GM23338 (cell line): ENCODE measurements at regions not wholly inside any gene's neighbourhood (a gene's known extent, or its start where the extent isn't known, plus 50 kb on each side); places are given as distances from the start of the nearest gene placed in this dataset.

Source experiments
- ATAC-seq: fragments of 200-7000 bp; cut with Tn5 transposase; 3 replicates; pipeline ENCODE4 v1.9.1; 2020
- DNase-seq: peaks from one replicate; pipeline ENCODE4 v3.0.0-alpha.2; 2015; ENCODE audit warnings: low spot score
- H2AFZ ChIP-seq: fragments of 200-600 bp; sonication (generic); 2 replicates; pipeline ENCODE4 v1.8.0; 2016; ENCODE audit warnings: antibody characterized with exemption, mild to moderate bottlenecking, moderate library complexity
- H3F3A ChIP-seq: fragments of 200-600 bp; sonication (generic); replicated peaks from 2 replicates; pipeline ENCODE4 v1.8.0; 2017; ENCODE audit warnings: antibody characterized with exemption, mixed run types, low read depth
- H3K27ac ChIP-seq: fragments of 200-600 bp; sonication (generic); 2 replicates; pipeline ENCODE4 v1.6.1; 2016; ENCODE audit warnings: low read depth
- H3K27me3 ChIP-seq: fragments of 200-600 bp; sonication (generic); 2 replicates; pipeline ENCODE4 v1.8.0; 2016; ENCODE audit warnings: mild to moderate bottlenecking, mixed run types, moderate library complexity; ENCODE audit not compliant: insufficient read depth
- H3K36me3 ChIP-seq: fragments of 200-600 bp; sonication (generic); 2 replicates; pipeline ENCODE4 v1.8.0; 2016; ENCODE audit warnings: mild to moderate bottlenecking; ENCODE audit not compliant: insufficient read depth
- H3K4me1 ChIP-seq: fragments of 200-600 bp; sonication (generic); 2 replicates; pipeline ENCODE4 v1.8.0; 2016; ENCODE audit warnings: mild to moderate bottlenecking, moderate library complexity; ENCODE audit not compliant: insufficient read depth
- H3K4me2 ChIP-seq: fragments of 200-600 bp; sonication (generic); 2 replicates; pipeline ENCODE4 v1.7.1; 2017; ENCODE audit warnings: mixed run types
- H3K4me3 ChIP-seq: fragments of 200-600 bp; sonication (generic); 2 replicates; pipeline ENCODE4 v1.6.1; 2016; ENCODE audit warnings: mixed run types
- H3K79me2 ChIP-seq: fragments of 200-600 bp; sonication (generic); replicated peaks from 2 replicates; pipeline ENCODE4 v1.8.0; 2017; ENCODE audit warnings: mild to moderate bottlenecking; ENCODE audit not compliant: insufficient read depth
- H3K9me2 ChIP-seq: fragments of 200-600 bp; sonication (generic); 2 replicates; pipeline ENCODE4 v1.8.0; 2017; ENCODE audit not compliant: insufficient read depth
- H4K20me1 ChIP-seq: fragments of 200-600 bp; sonication (generic); replicated peaks from 2 replicates; pipeline ENCODE4 v1.8.0; 2017; ENCODE audit warnings: mild to moderate bottlenecking; ENCODE audit not compliant: insufficient read depth
- H3K27ac Mint-ChIP-seq: 2 replicates; pipeline ENCODE4 v1.8.0; 2020; ENCODE audit warnings: inconsistent platforms, mild to moderate bottlenecking, moderate library complexity, mixed read lengths
- H3K27me3 Mint-ChIP-seq: 3 replicates; pipeline ENCODE4 v1.8.0; 2022; ENCODE audit warnings: low read depth, mild to moderate bottlenecking, moderate library complexity, mixed read lengths, inconsistent platforms; ENCODE audit not compliant: insufficient read depth, poor library complexity
- H3K36me3 Mint-ChIP-seq: 3 replicates; pipeline ENCODE4 v1.8.0; 2021; ENCODE audit warnings: low read depth, mild to moderate bottlenecking, inconsistent platforms, moderate library complexity, mixed read lengths
- H3K4me1 Mint-ChIP-seq: 3 replicates; pipeline ENCODE4 v1.8.0; 2020; ENCODE audit warnings: mild to moderate bottlenecking, inconsistent platforms, mixed read lengths
- H3K4me3 Mint-ChIP-seq: 3 replicates; pipeline ENCODE4 v1.8.0; 2021; ENCODE audit warnings: moderate library complexity, mild to moderate bottlenecking, inconsistent platforms, mixed read lengths
- H3K9me3 Mint-ChIP-seq: 3 replicates; pipeline ENCODE4 v1.8.0; 2020; ENCODE audit warnings: moderate library complexity, mild to moderate bottlenecking, inconsistent platforms, mixed read lengths
- CREB1 ChIP-seq: fragments of 250-450 bp; sonication (Bioruptor Pico); IDR thresholded peaks from 2 replicates; pipeline ENCODE4 v1.5.0; 2020; ENCODE audit warnings: low read depth, mild to moderate bottlenecking, moderate library complexity
- EZH2 ChIP-seq: fragments of 200-600 bp; sonication (generic); IDR thresholded peaks from one replicate; pipeline ENCODE4 v1.8.0; 2017; ENCODE audit warnings: antibody characterized with exemption, mild to moderate bottlenecking, low read depth; ENCODE audit not compliant: unreplicated experiment
- EZH2phosphoT487 ChIP-seq: fragments of 200-600 bp; sonication (generic); IDR thresholded peaks from one replicate; pipeline ENCODE4 v1.8.1; 2018; ENCODE audit warnings: antibody characterized with exemption; ENCODE audit not compliant: unreplicated experiment
- JUNB ChIP-seq: IDR thresholded peaks from one replicate; pipeline ENCODE4 v1.6.1; 2016; ENCODE audit warnings: antibody characterized with exemption; ENCODE audit not compliant: unreplicated experiment
- NANOG ChIP-seq: IDR thresholded peaks from 2 replicates; pipeline ENCODE4 v1.6.1; 2016; ENCODE audit warnings: antibody characterized with exemption, borderline replicate concordance
- POLR2AphosphoS5 ChIP-seq: IDR thresholded peaks from 2 replicates; pipeline ENCODE4 v1.6.1; 2016; ENCODE audit warnings: antibody characterized with exemption, low read depth
- STAT1 ChIP-seq: IDR thresholded peaks from one replicate; pipeline ENCODE4 v1.6.1; 2016; ENCODE audit warnings: antibody characterized with exemption; ENCODE audit not compliant: unreplicated experiment
- ZNF114 ChIP-seq: fragments of 250-450 bp; sonication (Bioruptor Pico); IDR thresholded peaks from 2 replicates; pipeline ENCODE4 v1.5.0; 2020; ENCODE audit warnings: mild to moderate bottlenecking, moderate library complexity
- ZNF331 ChIP-seq: fragments of 250-450 bp; sonication (Bioruptor Pico); IDR thresholded peaks from 2 replicates; pipeline ENCODE4 v1.5.0; 2020; ENCODE audit warnings: low read depth, mild to moderate bottlenecking, moderate library complexity
- TF ChIP-seq, protein P1 (sequence below): IDR thresholded peaks from one replicate; pipeline ENCODE4 v1.6.1; 2018; ENCODE audit warnings: antibody characterized with exemption; ENCODE audit not compliant: unreplicated experiment
- TF ChIP-seq, protein P2 (sequence below), 2 experiments: fragments of 200-600 bp in 1 of 2; sonication (generic) in 1 of 2; conservative IDR thresholded peaks; 2 replicates each; pipeline versions ENCODE4 v1.5.1 to v1.6.1; 2016 to 2017; ENCODE audit warnings: antibody characterized with exemption in 2 of 2, low read depth in 2 of 2, mild to moderate bottlenecking in 2 of 2, moderate library complexity in 1 of 2
- TF ChIP-seq, protein P3 (sequence below): IDR thresholded peaks from 2 replicates; pipeline ENCODE4 v1.6.1; 2016; ENCODE audit warnings: antibody characterized with exemption
- TF ChIP-seq, protein P4 (sequence below): fragments of 250-450 bp; sonication (Bioruptor Pico); IDR thresholded peaks from 2 replicates; pipeline ENCODE4 v1.5.0; 2020; ENCODE audit warnings: mild to moderate bottlenecking, moderate library complexity

DNA sequence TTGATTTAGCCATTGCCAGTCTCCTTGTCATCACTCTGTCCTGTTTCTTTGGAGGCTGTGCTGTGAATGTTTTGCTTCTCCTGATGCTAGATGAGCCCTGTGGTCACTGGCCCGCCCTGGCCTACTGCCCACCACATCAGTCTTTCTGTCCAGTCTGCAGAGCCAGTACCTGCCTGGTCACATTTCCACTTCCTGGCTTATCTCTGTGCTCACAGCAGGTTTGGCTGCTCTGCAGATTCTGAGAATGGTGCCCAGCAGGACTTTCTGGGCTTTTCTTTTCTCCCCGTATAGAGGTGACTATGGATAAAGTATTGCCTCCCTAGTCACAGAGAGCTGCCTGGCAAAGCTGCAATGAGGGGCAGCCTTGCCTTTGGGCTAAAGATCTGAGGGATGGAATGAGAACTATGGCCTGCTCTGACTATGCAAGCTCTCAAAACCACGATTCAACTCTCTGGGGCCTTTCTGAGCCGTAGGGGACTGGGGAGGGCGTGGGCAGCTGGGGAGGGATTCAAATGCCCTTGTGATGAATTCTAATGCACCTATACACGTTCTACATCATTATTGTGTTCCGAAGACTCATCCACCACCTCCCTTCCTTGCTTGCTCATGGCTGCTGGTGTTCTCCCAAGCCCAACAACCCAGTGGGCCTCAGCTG is 410.4 kb upstream of the NPVF start:
- TF ChIP-seq NANOG, result no peak
- no peak for TF ChIP-seq STAT1
- TF ChIP-seq ZNF331 (CRISPR knock-in tag), result no peak
- TF ChIP-seq, protein P1, sequence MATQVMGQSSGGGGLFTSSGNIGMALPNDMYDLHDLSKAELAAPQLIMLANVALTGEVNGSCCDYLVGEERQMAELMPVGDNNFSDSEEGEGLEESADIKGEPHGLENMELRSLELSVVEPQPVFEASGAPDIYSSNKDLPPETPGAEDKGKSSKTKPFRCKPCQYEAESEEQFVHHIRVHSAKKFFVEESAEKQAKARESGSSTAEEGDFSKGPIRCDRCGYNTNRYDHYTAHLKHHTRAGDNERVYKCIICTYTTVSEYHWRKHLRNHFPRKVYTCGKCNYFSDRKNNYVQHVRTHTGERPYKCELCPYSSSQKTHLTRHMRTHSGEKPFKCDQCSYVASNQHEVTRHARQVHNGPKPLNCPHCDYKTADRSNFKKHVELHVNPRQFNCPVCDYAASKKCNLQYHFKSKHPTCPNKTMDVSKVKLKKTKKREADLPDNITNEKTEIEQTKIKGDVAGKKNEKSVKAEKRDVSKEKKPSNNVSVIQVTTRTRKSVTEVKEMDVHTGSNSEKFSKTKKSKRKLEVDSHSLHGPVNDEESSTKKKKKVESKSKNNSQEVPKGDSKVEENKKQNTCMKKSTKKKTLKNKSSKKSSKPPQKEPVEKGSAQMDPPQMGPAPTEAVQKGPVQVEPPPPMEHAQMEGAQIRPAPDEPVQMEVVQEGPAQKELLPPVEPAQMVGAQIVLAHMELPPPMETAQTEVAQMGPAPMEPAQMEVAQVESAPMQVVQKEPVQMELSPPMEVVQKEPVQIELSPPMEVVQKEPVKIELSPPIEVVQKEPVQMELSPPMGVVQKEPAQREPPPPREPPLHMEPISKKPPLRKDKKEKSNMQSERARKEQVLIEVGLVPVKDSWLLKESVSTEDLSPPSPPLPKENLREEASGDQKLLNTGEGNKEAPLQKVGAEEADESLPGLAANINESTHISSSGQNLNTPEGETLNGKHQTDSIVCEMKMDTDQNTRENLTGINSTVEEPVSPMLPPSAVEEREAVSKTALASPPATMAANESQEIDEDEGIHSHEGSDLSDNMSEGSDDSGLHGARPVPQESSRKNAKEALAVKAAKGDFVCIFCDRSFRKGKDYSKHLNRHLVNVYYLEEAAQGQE, result no peak
- TF ChIP-seq POLR2AphosphoS5, result no peak
- TF ChIP-seq, protein P2, sequence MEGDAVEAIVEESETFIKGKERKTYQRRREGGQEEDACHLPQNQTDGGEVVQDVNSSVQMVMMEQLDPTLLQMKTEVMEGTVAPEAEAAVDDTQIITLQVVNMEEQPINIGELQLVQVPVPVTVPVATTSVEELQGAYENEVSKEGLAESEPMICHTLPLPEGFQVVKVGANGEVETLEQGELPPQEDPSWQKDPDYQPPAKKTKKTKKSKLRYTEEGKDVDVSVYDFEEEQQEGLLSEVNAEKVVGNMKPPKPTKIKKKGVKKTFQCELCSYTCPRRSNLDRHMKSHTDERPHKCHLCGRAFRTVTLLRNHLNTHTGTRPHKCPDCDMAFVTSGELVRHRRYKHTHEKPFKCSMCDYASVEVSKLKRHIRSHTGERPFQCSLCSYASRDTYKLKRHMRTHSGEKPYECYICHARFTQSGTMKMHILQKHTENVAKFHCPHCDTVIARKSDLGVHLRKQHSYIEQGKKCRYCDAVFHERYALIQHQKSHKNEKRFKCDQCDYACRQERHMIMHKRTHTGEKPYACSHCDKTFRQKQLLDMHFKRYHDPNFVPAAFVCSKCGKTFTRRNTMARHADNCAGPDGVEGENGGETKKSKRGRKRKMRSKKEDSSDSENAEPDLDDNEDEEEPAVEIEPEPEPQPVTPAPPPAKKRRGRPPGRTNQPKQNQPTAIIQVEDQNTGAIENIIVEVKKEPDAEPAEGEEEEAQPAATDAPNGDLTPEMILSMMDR (conservative IDR thresholded peaks at IDR 0.05; ENCODE audit: low read depth in 2 of 2), result no peak
- TF ChIP-seq, protein P3, sequence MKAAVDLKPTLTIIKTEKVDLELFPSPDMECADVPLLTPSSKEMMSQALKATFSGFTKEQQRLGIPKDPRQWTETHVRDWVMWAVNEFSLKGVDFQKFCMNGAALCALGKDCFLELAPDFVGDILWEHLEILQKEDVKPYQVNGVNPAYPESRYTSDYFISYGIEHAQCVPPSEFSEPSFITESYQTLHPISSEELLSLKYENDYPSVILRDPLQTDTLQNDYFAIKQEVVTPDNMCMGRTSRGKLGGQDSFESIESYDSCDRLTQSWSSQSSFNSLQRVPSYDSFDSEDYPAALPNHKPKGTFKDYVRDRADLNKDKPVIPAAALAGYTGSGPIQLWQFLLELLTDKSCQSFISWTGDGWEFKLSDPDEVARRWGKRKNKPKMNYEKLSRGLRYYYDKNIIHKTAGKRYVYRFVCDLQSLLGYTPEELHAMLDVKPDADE, result no peak
- TF ChIP-seq, protein P4, sequence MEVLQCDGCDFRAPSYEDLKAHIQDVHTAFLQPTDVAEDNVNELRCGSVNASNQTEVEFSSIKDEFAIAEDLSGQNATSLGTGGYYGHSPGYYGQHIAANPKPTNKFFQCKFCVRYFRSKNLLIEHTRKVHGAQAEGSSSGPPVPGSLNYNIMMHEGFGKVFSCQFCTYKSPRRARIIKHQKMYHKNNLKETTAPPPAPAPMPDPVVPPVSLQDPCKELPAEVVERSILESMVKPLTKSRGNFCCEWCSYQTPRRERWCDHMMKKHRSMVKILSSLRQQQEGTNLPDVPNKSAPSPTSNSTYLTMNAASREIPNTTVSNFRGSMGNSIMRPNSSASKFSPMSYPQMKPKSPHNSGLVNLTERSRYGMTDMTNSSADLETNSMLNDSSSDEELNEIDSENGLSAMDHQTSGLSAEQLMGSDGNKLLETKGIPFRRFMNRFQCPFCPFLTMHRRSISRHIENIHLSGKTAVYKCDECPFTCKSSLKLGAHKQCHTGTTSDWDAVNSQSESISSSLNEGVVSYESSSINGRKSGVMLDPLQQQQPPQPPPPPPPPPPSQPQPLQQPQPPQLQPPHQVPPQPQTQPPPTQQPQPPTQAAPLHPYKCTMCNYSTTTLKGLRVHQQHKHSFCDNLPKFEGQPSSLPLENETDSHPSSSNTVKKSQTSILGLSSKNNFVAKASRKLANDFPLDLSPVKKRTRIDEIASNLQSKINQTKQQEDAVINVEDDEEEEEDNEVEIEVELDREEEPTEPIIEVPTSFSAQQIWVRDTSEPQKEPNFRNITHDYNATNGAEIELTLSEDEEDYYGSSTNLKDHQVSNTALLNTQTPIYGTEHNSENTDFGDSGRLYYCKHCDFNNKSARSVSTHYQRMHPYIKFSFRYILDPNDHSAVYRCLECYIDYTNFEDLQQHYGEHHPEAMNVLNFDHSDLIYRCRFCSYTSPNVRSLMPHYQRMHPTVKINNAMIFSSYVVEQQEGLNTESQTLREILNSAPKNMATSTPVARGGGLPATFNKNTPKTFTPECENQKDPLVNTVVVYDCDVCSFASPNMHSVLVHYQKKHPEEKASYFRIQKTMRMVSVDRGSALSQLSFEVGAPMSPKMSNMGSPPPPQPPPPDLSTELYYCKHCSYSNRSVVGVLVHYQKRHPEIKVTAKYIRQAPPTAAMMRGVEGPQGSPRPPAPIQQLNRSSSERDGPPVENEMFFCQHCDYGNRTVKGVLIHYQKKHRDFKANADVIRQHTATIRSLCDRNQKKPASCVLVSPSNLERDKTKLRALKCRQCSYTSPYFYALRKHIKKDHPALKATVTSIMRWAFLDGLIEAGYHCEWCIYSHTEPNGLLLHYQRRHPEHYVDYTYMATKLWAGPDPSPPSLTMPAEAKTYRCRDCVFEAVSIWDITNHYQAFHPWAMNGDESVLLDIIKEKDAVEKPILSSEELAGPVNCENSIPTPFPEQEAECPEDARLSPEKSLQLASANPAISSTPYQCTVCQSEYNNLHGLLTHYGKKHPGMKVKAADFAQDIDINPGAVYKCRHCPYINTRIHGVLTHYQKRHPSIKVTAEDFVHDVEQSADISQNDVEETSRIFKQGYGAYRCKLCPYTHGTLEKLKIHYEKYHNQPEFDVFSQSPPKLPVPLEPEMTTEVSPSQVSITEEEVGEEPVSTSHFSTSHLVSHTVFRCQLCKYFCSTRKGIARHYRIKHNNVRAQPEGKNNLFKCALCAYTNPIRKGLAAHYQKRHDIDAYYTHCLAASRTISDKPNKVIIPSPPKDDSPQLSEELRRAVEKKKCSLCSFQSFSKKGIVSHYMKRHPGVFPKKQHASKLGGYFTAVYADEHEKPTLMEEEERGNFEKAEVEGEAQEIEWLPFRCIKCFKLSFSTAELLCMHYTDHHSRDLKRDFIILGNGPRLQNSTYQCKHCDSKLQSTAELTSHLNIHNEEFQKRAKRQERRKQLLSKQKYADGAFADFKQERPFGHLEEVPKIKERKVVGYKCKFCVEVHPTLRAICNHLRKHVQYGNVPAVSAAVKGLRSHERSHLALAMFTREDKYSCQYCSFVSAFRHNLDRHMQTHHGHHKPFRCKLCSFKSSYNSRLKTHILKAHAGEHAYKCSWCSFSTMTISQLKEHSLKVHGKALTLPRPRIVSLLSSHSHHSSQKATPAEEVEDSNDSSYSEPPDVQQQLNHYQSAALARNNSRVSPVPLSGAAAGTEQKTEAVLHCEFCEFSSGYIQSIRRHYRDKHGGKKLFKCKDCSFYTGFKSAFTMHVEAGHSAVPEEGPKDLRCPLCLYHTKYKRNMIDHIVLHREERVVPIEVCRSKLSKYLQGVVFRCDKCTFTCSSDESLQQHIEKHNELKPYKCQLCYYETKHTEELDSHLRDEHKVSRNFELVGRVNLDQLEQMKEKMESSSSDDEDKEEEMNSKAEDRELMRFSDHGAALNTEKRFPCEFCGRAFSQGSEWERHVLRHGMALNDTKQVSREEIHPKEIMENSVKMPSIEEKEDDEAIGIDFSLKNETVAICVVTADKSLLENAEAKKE (CRISPR knock-in tag), result no peak
- TF ChIP-seq EZH2, result no peak
- no peak for TF ChIP-seq CREB1
- TF ChIP-seq JUNB, result no peak
- TF ChIP-seq ZNF114, result no peak
- TF ChIP-seq EZH2phosphoT487, result no peak
- Mint-ChIP-seq H3K4me1 (no peaks in the 10 kb centered on the region), H3K27ac (no peak overlapping the region), H3K27me3 (peaks cover 3% of the 10 kb centered on the region), H3K9me3 (no peaks in the 10 kb centered on the region), H3K4me3 (no peak overlapping the region), H3K36me3 (no peaks in the 10 kb centered on the region)
- Histone ChIP-seq H3K4me3 (no peak overlapping the region), H3K4me1 (no peaks in the 10 kb centered on the region), H3K4me2 (no peak overlapping the region), H2AFZ (no peak overlapping the region), H3K36me3 (no peaks in the 10 kb centered on the region), H3K9me2 (0 out of 2 replicates have a peak, but pooled peaks cover 4% of the 10 kb centered on the region), H3K27me3 (no peaks in the 10 kb centered on the region), H4K20me1 (no peaks in the 10 kb centered on the region), H3F3A (no peaks in the 10 kb centered on the region), H3K27ac (no peak overlapping the region), H3K79me2 (no peaks in the 10 kb centered on the region)
- ATAC-seq (no peak), DNase-seq (no peak)
